ENCODE measurements at regions not wholly inside any gene's neighbourhood (a gene's known extent, or its start where the extent isn't known, plus 50 kb on each side); places are given as distances from the start of the nearest gene placed in this dataset.

GRCh38 chr4:166314902-166315301, 441.9 kb downstream of the TLL1 start:
- Mint-ChIP-seq H3K9me3 (ENCODE audit: insufficient read depth) (peaks cover 2% of the 10 kb centered on the region), H3K27ac (no peak overlapping the region), H3K4me3 (no peak overlapping the region), H3K27me3 (no peaks in the 10 kb centered on the region), H3K4me1 (no peaks in the 10 kb centered on the region)
- Histone ChIP-seq H3K4me3 (ENCODE audit: control extremely low read depth in 1 of 5, extremely low read depth in 1 of 5, insufficient read depth in 1 of 5, low read depth in 2 of 5, low read length in 4 of 5) (no peak overlapping the region), H3K27me3 (replicated peaks in 1 of 4; ENCODE audit: control extremely low read depth in 1 of 4, control insufficient read depth in 3 of 4, insufficient read depth in 4 of 4, low read length in 3 of 4) (no peaks in the 10 kb centered on the region), H3K36me3 (replicated peaks in 1 of 2; ENCODE audit: control extremely low read depth in 1 of 2, control insufficient read depth in 1 of 2, extremely low read depth in 1 of 2, insufficient read depth in 2 of 2, low read length in 1 of 2) (no peaks in the 10 kb centered on the region), H3K4me1 (ENCODE audit: control insufficient read depth in 2 of 2, insufficient read depth in 2 of 2, low read length in 2 of 2) (no peaks in the 10 kb centered on the region), H3K4me2 (replicated peaks; ENCODE audit: low read depth, low read length, poor library complexity, severe bottlenecking) (no peak overlapping the region), H2AFZ (ENCODE audit: insufficient read depth, low read depth, low read length, poor library complexity, severe bottlenecking) (no peak overlapping the region), H3K79me2 (ENCODE audit: control insufficient read depth, insufficient read depth, low read length) (no peaks in the 10 kb centered on the region), H3K9ac (ENCODE audit: low read length) (no peak overlapping the region), H3K27ac (ENCODE audit: low read length in 2 of 2) (no peak overlapping the region), H3K9me3 (ENCODE audit: control extremely low read depth in 1 of 3, control insufficient read depth in 2 of 3, insufficient read depth in 1 of 3, low read length in 2 of 3) (no peaks in the 10 kb centered on the region), H4K20me1 (ENCODE audit: control insufficient read depth, insufficient read depth, low read length, poor library complexity, severe bottlenecking) (no peaks in the 10 kb centered on the region)
- no CpG with 5 or more reads among the region's 1 CpG for WGBS (ENCODE audit: insufficient coverage)
- CTCF ChIA-PET, result no interaction called here
- ATAC-seq (ENCODE audit: low read depth) (no peak), DNase-seq (no peak)
- TF ChIP-seq, protein P1, sequence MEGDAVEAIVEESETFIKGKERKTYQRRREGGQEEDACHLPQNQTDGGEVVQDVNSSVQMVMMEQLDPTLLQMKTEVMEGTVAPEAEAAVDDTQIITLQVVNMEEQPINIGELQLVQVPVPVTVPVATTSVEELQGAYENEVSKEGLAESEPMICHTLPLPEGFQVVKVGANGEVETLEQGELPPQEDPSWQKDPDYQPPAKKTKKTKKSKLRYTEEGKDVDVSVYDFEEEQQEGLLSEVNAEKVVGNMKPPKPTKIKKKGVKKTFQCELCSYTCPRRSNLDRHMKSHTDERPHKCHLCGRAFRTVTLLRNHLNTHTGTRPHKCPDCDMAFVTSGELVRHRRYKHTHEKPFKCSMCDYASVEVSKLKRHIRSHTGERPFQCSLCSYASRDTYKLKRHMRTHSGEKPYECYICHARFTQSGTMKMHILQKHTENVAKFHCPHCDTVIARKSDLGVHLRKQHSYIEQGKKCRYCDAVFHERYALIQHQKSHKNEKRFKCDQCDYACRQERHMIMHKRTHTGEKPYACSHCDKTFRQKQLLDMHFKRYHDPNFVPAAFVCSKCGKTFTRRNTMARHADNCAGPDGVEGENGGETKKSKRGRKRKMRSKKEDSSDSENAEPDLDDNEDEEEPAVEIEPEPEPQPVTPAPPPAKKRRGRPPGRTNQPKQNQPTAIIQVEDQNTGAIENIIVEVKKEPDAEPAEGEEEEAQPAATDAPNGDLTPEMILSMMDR (IDR thresholded peaks at IDR 0.05), result no peak
- no peak for TF ChIP-seq EZH2 (IDR thresholded peaks at IDR 0.05; ENCODE audit: borderline replicate concordance, insufficient read depth, low read depth, low read length, poor library complexity, severe bottlenecking)
- intact Hi-C loops (cut with micrococcal nuclease), result no loop called here
- POLR2A ChIA-PET, result no interaction called here

- no peaks in the 10 kb centered on the region for H3K9me3 ChIP-seq (ENCODE audit: control extremely low read depth in 1 of 3, control insufficient read depth in 2 of 3, insufficient read depth in 1 of 3, low read length in 2 of 3)
- no peak overlapping the region for H3K27ac ChIP-seq (ENCODE audit: low read length in 2 of 2)
- no peak overlapping the region for H2AFZ ChIP-seq (ENCODE audit: insufficient read depth, low read depth, low read length, poor library complexity, severe bottlenecking)
- Mint-ChIP-seq H3K27me3 (no peaks in the 10 kb centered on the region), H3K4me3 (no peak overlapping the region), H3K27ac (no peak overlapping the region), H3K4me1 (no peaks in the 10 kb centered on the region), H3K9me3 (ENCODE audit: insufficient read depth) (peaks cover 2% of the 10 kb centered on the region)
- ChIA-PET CTCF (no interaction called here), POLR2A (no interaction called here)
- H3K9ac ChIP-seq (ENCODE audit: low read length), result no peak overlapping the region
- intact Hi-C loops (cut with micrococcal nuclease), result no loop called here
- H3K4me2 ChIP-seq (replicated peaks; ENCODE audit: low read depth, low read length, poor library complexity, severe bottlenecking), result no peak overlapping the region
- no peak overlapping the region for H3K4me3 ChIP-seq (ENCODE audit: control extremely low read depth in 1 of 5, extremely low read depth in 1 of 5, insufficient read depth in 1 of 5, low read depth in 2 of 5, low read length in 4 of 5)
- H3K36me3 ChIP-seq (replicated peaks in 1 of 2; ENCODE audit: control extremely low read depth in 1 of 2, control insufficient read depth in 1 of 2, extremely low read depth in 1 of 2, insufficient read depth in 2 of 2, low read length in 1 of 2), result no peaks in the 10 kb centered on the region
- no peak for TF ChIP-seq EZH2 (IDR thresholded peaks at IDR 0.05; ENCODE audit: borderline replicate concordance, insufficient read depth, low read depth, low read length, poor library complexity, severe bottlenecking)
- TF ChIP-seq, protein P1 (IDR thresholded peaks at IDR 0.05), result no peak
- H3K79me2 ChIP-seq (ENCODE audit: control insufficient read depth, insufficient read depth, low read length), result no peaks in the 10 kb centered on the region
- DNase-seq, result no peak
- no peaks in the 10 kb centered on the region for H3K4me1 ChIP-seq (ENCODE audit: control insufficient read depth in 2 of 2, insufficient read depth in 2 of 2, low read length in 2 of 2)
- no peaks in the 10 kb centered on the region for H4K20me1 ChIP-seq (ENCODE audit: control insufficient read depth, insufficient read depth, low read length, poor library complexity, severe bottlenecking)
- 95% methylated on average over 6 of the region's 11 CpGs for WGBS (ENCODE audit: insufficient coverage)
- ATAC-seq (ENCODE audit: low read depth), result no peak
- H3K27me3 ChIP-seq (replicated peaks in 1 of 4; ENCODE audit: control extremely low read depth in 1 of 4, control insufficient read depth in 3 of 4, insufficient read depth in 4 of 4, low read length in 3 of 4), result no peaks in the 10 kb centered on the region
Measured at GRCh38 chr4:166315721-166316467, 442.9 kb downstream of the TLL1 start.
